Chondrocyte (in vitro differentiated cells): ENCODE measurements at regions not wholly inside any gene's neighbourhood (a gene's known extent, or its start where the extent isn't known, plus 50 kb on each side); places are given as distances from the start of the nearest gene placed in this dataset.
"Not testable (repeated sequence)": the region's sequence is repeated elsewhere in the genome, so short reads cannot be mapped to it uniquely, and the experiment has no call there.

ENCODE experiments used
- DNase-seq: peaks from one replicate; pipeline ENCODE4 v3.0.0; 2021; ENCODE audit warnings: mixed read lengths, low spot score
- H3K27ac Mint-ChIP-seq: one replicate; pipeline ENCODE4 v1.8.0; 2021; ENCODE audit warnings: mild to moderate bottlenecking, moderate library complexity, mixed read lengths; ENCODE audit not compliant: unreplicated experiment
- H3K27me3 Mint-ChIP-seq: 2 replicates; pipeline ENCODE4 v1.8.0; 2021; ENCODE audit warnings: low read depth, mixed read lengths
- H3K36me3 Mint-ChIP-seq: 2 replicates; pipeline ENCODE4 v1.8.0; 2021; ENCODE audit warnings: low read depth, mixed read lengths
- H3K4me1 Mint-ChIP-seq: 2 replicates; pipeline ENCODE4 v1.8.0; 2021; ENCODE audit warnings: low read depth, mild to moderate bottlenecking, mixed read lengths
- H3K4me3 Mint-ChIP-seq: one replicate; pipeline ENCODE4 v1.8.0; 2021; ENCODE audit warnings: mild to moderate bottlenecking, moderate library complexity, mixed read lengths; ENCODE audit not compliant: unreplicated experiment
- H3K9me3 Mint-ChIP-seq: 2 replicates; pipeline ENCODE4 v1.8.0; 2021; ENCODE audit warnings: low read depth, mixed read lengths
- TF ChIP-seq, protein P1 (sequence below): fragments of 200-600 bp; sonication (generic); IDR thresholded peaks from 2 replicates; pipeline ENCODE4 v1.5.0; 2021; ENCODE audit warnings: antibody characterized with exemption, mild to moderate bottlenecking, moderate library complexity

DNA sequence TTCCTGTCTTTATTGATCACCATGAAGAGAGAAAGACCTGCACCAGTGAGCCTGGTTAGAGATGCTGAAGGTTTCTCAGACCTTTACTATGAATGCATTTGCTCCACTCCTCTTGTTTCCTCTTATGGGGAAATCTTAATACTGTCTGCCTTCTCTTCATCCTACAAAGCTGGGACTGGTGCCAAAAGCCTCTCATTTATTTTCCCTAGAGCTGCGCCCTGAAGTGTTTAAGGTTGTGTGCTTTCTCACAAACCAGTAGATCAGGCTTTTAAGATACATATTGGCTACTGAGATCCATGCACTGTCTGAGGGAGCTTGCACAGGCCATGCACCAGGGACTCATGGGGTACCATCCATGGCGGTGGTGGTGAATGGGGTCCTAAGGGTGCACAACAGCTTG is 286.1 kb upstream of the PMFBP1 start:
- Mint-ChIP-seq H3K9me3 (peaks cover 31% of the 10 kb centered on the region), H3K36me3 (peaks cover 11% of the 10 kb centered on the region), H3K4me1 (peaks cover 11% of the 10 kb centered on the region), H3K27ac (no peak overlapping the region), H3K27me3 (no peaks in the 10 kb centered on the region), H3K4me3 (no peak overlapping the region)
- no peak for DNase-seq
- TF ChIP-seq, protein P1, sequence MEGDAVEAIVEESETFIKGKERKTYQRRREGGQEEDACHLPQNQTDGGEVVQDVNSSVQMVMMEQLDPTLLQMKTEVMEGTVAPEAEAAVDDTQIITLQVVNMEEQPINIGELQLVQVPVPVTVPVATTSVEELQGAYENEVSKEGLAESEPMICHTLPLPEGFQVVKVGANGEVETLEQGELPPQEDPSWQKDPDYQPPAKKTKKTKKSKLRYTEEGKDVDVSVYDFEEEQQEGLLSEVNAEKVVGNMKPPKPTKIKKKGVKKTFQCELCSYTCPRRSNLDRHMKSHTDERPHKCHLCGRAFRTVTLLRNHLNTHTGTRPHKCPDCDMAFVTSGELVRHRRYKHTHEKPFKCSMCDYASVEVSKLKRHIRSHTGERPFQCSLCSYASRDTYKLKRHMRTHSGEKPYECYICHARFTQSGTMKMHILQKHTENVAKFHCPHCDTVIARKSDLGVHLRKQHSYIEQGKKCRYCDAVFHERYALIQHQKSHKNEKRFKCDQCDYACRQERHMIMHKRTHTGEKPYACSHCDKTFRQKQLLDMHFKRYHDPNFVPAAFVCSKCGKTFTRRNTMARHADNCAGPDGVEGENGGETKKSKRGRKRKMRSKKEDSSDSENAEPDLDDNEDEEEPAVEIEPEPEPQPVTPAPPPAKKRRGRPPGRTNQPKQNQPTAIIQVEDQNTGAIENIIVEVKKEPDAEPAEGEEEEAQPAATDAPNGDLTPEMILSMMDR: no peak

DNA sequence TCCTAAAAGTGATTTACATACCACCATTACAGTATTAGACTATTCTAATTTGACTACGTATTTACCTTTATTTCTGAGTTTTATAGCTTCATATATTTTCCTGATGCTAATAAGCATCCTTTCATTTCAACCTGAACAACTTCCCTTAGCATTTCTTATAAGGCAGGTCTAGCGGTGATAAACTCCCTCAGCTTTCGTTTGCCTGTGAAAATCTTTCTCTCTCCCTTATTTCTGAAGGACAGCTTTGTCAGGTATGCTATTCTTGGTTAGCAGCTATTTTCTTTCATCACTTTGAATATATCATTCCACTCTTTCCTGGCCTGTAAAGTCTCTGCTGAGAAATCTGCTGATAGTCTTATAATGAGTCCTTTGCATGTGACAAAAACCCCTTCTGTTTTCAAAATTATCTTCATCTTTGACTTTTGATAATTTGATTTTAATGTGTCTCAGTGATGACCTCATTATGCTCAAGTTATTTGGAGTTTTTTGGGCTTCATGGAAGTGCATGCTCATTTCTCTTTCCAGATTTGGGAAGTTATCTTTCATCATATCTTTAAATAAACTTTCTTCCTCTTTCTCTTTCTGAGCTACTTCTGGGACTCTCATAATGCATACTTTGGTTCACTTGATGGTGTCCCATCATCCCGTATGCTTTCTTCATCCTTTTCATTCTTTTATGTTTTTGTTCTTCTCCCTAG is 285.4 kb upstream of the PMFBP1 start:
- Mint-ChIP-seq H3K4me3 (no peak overlapping the region), H3K27ac (no peak overlapping the region), H3K27me3 (no peaks in the 10 kb centered on the region), H3K36me3 (peaks cover 11% of the 10 kb centered on the region), H3K4me1 (peaks cover 11% of the 10 kb centered on the region), H3K9me3 (peaks cover 37% of the 10 kb centered on the region)
- no peak for DNase-seq
- TF ChIP-seq, protein P1: no peak

DNA sequence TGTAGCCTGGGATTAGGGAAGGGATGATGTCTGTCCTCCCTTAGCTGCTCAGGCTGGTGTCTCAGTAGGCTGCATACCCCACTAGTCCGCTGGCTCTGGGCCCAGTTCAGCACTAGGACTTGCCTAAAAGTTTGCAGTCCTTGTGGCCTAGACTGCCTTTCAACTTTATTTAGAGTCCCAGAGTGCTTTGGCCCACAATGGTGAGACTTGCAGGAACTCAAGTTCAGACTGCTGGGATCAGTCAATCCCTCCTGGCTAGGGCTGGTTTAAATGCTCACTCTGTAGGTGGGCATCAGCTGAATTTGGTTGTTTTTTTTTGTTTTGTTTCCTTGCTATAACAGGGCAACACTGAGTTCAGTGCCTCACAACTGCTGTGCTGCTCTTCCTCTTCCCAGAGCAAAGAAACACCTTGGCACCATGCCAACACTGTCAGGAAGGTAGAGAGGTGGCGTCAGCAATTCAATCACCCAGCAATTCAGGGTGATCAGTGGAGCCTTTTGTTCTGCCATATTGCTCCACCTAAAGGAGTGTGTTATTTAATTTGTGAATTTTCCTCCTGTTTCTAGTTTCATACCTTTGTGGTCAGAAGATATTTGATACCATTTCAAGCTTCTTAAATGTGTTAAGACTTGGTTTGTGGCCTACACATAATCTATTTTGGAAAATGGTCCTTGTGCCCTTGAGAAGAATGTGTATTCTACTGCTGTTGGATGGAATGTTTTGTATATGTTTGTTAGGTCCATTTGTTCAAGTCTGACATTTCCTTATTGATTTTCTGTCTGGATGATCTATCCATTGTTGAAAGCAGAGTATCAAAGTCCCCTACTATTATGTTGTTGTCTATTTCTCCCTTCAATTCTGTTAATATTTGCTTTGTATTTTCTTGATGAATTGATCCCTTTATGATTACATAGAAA is 284.0 kb upstream of the PMFBP1 start:
- H3K4me3 Mint-ChIP-seq: no peak overlapping the region
- H3K9me3 Mint-ChIP-seq: peaks cover 50% of the 10 kb centered on the region
- no peaks in the 10 kb centered on the region for H3K27me3 Mint-ChIP-seq
- peaks cover 11% of the 10 kb centered on the region for H3K4me1 Mint-ChIP-seq
- DNase-seq: no peak
- peaks cover 16% of the 10 kb centered on the region for H3K36me3 Mint-ChIP-seq
- no peak overlapping the region for H3K27ac Mint-ChIP-seq
- TF ChIP-seq, protein P1: no peak

DNA sequence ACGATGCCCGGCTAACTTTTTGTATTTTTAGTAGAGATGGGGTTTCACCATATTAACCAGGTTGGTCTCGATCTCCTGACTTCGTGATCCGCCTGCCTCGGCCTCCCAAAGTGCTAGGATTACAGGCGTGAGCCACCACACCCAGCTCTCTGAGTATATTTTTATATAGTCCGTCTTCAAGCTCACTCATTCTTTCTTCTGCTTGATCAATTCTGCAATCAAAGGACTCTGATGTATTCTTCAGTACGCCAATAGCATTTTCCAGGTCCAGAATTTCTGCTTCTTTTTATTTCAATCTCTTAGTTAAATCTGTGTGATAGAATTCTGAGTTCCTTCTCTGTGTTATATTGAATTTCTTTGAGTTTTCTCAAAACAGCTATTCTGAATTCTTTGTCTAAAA is 281.9 kb upstream of the PMFBP1 start:
- DNase-seq, H3K4me1 Mint-ChIP-seq, H3K4me3 Mint-ChIP-seq, H3K27me3 Mint-ChIP-seq, H3K27ac Mint-ChIP-seq: not testable (repeated sequence)
- H3K9me3 Mint-ChIP-seq: peaks cover 66% of the 10 kb centered on the region
- H3K36me3 Mint-ChIP-seq: peaks cover 18% of the 10 kb centered on the region

DNA sequence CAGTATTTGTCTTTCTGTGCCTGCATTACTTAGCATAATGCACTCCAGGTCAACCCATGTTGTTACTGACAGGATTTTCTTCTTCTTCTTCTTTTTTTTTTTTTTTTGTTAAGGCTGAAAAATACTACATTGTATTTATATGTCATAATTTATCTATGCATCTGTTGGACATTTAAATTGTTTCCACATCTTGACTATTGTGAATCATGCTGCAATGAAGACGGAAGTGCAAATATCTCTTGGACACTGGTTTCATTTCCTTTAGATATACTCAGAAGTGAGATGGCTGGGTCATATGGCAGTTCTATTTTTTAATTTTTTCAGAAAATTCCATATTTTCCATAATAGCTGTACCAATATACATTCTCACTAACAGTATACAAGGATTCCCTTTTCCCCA is 272.7 kb upstream of the PMFBP1 start:
- no peaks in the 10 kb centered on the region for H3K27me3 Mint-ChIP-seq
- H3K4me1 Mint-ChIP-seq: no peaks in the 10 kb centered on the region
- DNase-seq: no peak
- H3K9me3 Mint-ChIP-seq: peaks cover 44% of the 10 kb centered on the region
- no peak overlapping the region for H3K4me3 Mint-ChIP-seq
- H3K36me3 Mint-ChIP-seq: peaks cover 4% of the 10 kb centered on the region
- TF ChIP-seq, protein P1: no peak
- H3K27ac Mint-ChIP-seq: no peak overlapping the region
